Osteoblast (primary cell): ENCODE measurements at regions not wholly inside any gene's neighbourhood (a gene's known extent, or its start where the extent isn't known, plus 50 kb on each side); places are given as distances from the start of the nearest gene placed in this dataset.

Experiments
- DNase-seq: peaks from one replicate; pipeline ENCODE4 v3.0.0; 2011; ENCODE audit warnings: low spot score, mixed read lengths; ENCODE audit not compliant: insufficient read length; ENCODE audit errors: missing footprints
- H2AFZ ChIP-seq: 2 replicates; pipeline ENCODE4 v1.6.0; 2011; ENCODE audit warnings: mild to moderate bottlenecking, low read length
- H3K27ac ChIP-seq: 2 replicates; pipeline ENCODE4 v1.5.1; 2011; ENCODE audit warnings: mild to moderate bottlenecking, low read depth, low read length, moderate library complexity
- H3K27me3 ChIP-seq: 2 replicates; pipeline ENCODE4 v1.6.0; 2012; ENCODE audit warnings: mild to moderate bottlenecking, control low read depth, inconsistent platforms, low read length, moderate library complexity; ENCODE audit not compliant: insufficient read depth
- H3K36me3 ChIP-seq: 2 replicates; pipeline ENCODE4 v1.5.1; 2011; ENCODE audit warnings: mild to moderate bottlenecking, low read length, control low read depth, moderate library complexity; ENCODE audit not compliant: insufficient read depth
- H3K4me1 ChIP-seq: 2 replicates; pipeline ENCODE4 v1.5.1; 2011; ENCODE audit warnings: mild to moderate bottlenecking, low read length, control low read depth, moderate library complexity; ENCODE audit not compliant: insufficient read depth
- H3K4me2 ChIP-seq: 2 replicates; pipeline ENCODE4 v1.6.0; 2011; ENCODE audit warnings: mild to moderate bottlenecking, low read length; ENCODE audit not compliant: insufficient read depth
- H3K4me3 ChIP-seq: fragments of 200-600 bp; sonication (generic); 3 replicates; pipeline ENCODE4 v1.5.1; 2012; ENCODE audit warnings: mild to moderate bottlenecking, low read length, inconsistent platforms; ENCODE audit not compliant: insufficient read depth
- H3K79me2 ChIP-seq: 2 replicates; pipeline ENCODE4 v1.6.0; 2012; ENCODE audit warnings: mild to moderate bottlenecking, low read length, control low read depth, inconsistent platforms; ENCODE audit not compliant: insufficient read depth
- H3K9me3 ChIP-seq: 2 replicates; pipeline ENCODE4 v1.5.1; 2011; ENCODE audit warnings: low read depth, low read length, control low read depth
- H4K20me1 ChIP-seq: 2 replicates; pipeline ENCODE4 v1.6.0; 2012; ENCODE audit warnings: mild to moderate bottlenecking, low read length, control low read depth; ENCODE audit not compliant: insufficient read depth
- CTCF ChIP-seq: IDR thresholded peaks from 2 replicates; pipeline ENCODE4 v1.5.1; 2011; ENCODE audit warnings: mild to moderate bottlenecking, low read depth, low read length, moderate library complexity; ENCODE audit errors: extremely low read depth

DNA sequence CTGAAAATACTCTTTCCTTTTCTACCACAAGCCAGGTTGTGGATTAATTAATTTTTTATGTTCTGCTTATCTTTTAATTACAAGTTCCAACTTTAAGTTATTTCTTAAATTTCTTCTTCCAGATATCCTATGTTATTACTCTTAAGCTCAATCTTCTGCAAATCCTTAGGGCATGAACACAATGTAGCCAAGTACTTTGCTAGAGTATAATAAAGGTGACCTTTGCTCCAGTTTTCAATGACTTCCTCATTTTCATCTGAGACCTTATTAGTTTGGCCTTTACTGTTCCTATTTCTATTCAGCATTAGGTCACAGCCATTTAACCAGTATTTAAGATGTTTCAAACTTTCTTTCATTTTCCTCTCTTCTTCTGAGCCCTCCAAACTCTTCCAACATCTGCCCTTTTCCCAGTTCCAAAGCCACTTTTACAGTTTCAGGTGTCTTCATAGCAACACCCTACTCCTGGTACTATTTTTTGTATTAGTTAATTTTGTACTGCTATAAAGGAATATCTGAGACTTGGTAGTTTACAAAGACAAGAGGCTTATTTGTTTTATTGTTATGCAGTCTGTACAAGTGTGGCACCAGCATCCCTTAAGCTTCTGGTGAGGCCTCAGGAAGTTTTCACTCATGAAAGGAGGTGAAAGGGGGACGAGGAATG, 886.2 kb upstream of the GHITM start:
- no peak overlapping the region for H3K4me3 ChIP-seq
- H4K20me1 ChIP-seq, result no peaks in the 10 kb centered on the region
- H3K4me2 ChIP-seq, result no peak overlapping the region
- no peak overlapping the region for H2AFZ ChIP-seq
- no peak for DNase-seq
- no peaks in the 10 kb centered on the region for H3K4me1 ChIP-seq
- H3K27me3 ChIP-seq, result no peaks in the 10 kb centered on the region
- H3K36me3 ChIP-seq, result no peaks in the 10 kb centered on the region
- no peak overlapping the region for H3K27ac ChIP-seq
- no peaks in the 10 kb centered on the region for H3K79me2 ChIP-seq
- TF ChIP-seq CTCF, result no peak
- H3K9me3 ChIP-seq, result peaks cover 6% of the 10 kb centered on the region

GRCh38 chr10:83254698-83255097, 884.6 kb upstream of the GHITM start:
- Histone ChIP-seq H3K79me2 (no peaks in the 10 kb centered on the region), H3K9me3 (peaks cover 6% of the 10 kb centered on the region), H3K36me3 (no peaks in the 10 kb centered on the region), H3K27ac (no peak overlapping the region), H3K4me1 (no peaks in the 10 kb centered on the region), H2AFZ (no peak overlapping the region), H4K20me1 (no peaks in the 10 kb centered on the region), H3K27me3 (no peaks in the 10 kb centered on the region), H3K4me2 (no peak overlapping the region), H3K4me3 (no peak overlapping the region)
- DNase-seq, result no peak
- no peak for TF ChIP-seq CTCF

GRCh38 chr10:83262434-83262833, 876.9 kb upstream of the GHITM start:
- Histone ChIP-seq H3K9me3 (no peaks in the 10 kb centered on the region), H3K4me2 (no peak overlapping the region), H3K4me3 (no peak overlapping the region), H3K79me2 (no peaks in the 10 kb centered on the region), H3K27me3 (no peaks in the 10 kb centered on the region), H3K4me1 (no peaks in the 10 kb centered on the region), H2AFZ (no peak overlapping the region), H4K20me1 (no peaks in the 10 kb centered on the region), H3K27ac (no peak overlapping the region), H3K36me3 (no peaks in the 10 kb centered on the region)
- TF ChIP-seq CTCF, result no peak
- DNase-seq, result peak; percentile 65

DNA sequence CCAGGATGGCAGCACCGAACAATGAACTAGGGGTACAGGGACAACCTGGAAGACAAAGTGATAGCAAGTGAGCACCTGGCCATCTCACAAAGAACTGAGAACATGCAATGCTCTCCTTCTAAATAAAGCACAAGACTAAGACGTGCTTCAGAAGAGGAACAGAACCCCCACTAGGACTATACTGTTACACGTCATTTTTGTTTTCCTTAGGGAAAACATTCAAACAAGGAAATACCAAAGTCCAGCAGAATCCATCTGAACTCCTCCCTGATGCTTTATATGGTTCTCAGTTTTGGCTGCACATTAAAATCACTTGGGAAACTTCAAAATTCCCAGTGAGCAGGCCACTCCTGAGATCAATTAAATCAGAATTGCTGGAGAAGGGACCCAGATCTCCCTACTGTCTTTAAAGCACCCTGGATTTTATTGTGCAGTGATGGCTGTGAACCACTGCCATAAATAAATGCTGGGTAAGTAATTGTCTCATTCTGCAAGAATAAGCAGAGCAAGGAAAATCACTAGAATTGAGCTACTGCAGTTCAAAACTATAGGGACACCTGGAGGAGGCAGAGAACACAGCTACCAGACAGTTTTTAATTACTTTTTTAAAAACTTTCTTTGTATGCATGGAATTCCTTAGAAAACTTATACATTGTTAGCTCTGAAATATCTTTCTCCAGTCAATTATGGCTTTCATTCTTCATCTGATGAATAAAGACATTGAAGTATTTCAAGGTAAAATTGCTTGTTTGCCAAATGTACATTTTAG, 866.5 kb upstream of the GHITM start:
- Histone ChIP-seq H4K20me1 (no peaks in the 10 kb centered on the region), H3K4me2 (no peak overlapping the region), H3K27ac (no peak overlapping the region), H3K36me3 (no peaks in the 10 kb centered on the region), H3K4me1 (no peaks in the 10 kb centered on the region), H3K27me3 (no peaks in the 10 kb centered on the region), H2AFZ (no peak overlapping the region), H3K9me3 (no peaks in the 10 kb centered on the region), H3K4me3 (no peak overlapping the region), H3K79me2 (no peaks in the 10 kb centered on the region)
- no peak for TF ChIP-seq CTCF
- no peak for DNase-seq
